Kasumi-1 (cell line): ENCODE measurements at regions not wholly inside any gene's neighbourhood (a gene's known extent, or its start where the extent isn't known, plus 50 kb on each side); places are given as distances from the start of the nearest gene placed in this dataset.

Experiments used
- DNase-seq, 2 experiments: peaks; one replicate each; lab custom pipeline; 2025; lab: John Stamatoyannopoulos, UW

DNA sequence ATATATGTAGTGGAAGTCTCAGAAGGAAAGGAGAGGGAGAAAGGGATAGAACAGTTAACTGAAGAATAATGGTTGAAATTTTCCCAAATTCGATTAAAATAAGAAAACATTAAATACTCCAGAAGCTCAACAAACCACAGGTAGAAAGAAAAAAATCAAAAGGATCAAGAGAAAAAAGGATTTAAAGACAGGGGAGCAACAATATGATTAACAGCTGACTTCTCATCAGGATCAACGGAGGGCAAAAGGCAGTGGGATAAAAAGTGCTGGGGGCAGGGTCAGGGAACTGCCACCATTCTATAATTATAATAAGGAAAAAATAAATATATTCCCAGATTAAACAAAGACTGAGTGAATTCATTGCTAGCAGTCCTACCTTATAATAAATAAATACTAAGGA, 55.3 kb downstream of the CDKN2C start:
- DNase-seq: no peak

DNA sequence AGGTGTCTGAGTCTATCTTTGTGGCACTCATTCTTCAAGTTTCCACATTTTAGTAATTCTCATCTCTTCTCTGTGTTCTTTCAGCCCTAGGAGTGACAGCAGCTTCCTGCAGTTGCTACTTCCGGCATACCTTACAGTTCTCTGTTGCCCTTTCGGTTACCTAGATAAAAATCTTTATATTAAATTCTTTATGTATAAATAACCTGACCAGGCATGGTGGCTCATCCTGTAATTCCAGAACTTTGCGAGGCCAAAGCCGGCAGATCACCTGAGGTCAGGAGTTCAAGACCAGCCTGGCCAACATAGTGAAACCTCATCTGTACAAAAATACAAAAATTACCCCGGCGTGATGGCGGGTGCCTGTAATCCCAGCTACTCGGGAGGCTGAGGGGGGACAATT, 62.9 kb downstream of the CDKN2C start:
- no peak for DNase-seq

DNA sequence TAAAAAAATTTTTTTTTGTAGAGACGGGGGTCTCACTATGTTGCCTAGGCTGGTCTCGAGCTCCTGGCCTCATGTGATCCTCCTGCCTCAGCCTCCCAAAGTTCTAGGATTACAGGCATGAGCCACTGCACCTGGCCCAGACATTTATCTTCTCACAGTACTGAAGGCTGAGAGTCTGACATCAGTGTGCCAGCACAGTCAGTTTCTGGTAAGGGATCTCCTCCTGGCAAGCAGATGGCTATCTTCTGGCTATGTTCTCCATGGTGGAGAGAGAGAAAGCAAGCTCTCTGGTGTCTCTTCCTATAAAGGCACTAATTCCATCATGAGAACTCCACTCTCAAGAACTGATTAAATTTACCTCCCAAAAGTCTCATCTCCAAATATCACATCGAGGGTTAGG, 57.8 kb upstream of the C1orf185 start:
- DNase-seq: no peak

DNA sequence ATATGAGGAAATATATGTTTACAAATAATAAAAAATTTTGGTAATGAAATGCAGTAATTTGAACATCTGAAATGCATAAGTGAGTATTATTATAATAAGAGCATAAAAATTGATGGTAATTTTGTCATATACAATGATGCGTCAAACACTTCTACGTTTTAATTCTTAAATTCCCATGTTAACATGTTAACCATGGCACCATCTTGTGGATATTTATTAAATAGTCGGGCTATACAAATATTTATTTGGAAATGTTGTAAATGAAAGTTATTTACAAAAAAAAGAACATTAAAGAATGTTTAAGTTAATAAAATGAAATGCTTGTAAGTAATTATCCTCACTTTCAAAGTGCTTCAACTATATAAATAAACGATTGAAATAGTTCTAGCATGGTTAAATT, 57.2 kb upstream of the C1orf185 start:
- DNase-seq: peak in 1 of 2 experiments; percentile 13

DNA sequence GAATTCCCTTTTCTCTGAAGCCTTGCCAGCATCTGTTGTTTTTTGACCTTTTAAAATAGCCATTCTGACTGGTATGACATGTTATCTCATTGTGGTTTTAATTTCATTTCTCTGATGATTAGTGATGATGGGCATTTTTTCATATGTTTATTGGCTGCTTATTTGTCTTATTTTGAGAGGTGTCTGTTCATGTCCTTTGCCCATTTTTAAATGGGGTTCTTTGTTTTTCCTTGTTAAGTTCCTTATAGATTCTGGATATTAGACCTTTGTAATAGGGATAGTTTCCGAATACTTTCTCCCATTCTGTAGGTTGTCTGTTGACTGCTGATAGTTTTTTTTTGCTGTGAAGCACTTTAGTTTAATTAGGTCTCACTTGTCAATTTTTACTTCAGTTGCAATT, 54.0 kb upstream of the C1orf185 start:
- DNase-seq: no peak

DNA sequence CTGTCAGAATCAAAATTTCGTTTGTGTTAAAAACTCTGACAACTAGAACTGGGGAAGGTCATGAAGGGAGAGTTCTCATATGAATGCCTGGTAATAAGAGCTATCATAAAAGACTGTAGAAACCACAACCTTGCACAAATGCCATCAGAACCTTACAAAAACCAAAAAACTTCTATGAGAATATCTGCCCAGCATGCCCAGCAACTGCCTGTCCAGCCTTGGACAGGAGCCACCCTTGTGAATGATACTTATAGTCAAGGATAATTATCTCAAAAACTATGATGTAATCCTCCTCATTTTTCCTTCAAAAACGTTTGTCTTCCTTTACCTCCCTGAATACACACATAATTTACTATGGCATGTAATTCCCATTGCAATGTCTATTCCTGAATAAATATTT, 53.4 kb upstream of the C1orf185 start:
- no peak for DNase-seq
